HG02588 (cell line): ENCODE measurements at regions not wholly inside any gene's neighbourhood (a gene's known extent, or its start where the extent isn't known, plus 50 kb on each side); places are given as distances from the start of the nearest gene placed in this dataset.
"Not testable (repeated sequence)": the region's sequence is repeated elsewhere in the genome, so short reads cannot be mapped to it uniquely, and the experiment has no call there.

ENCODE experiments used
- ATAC-seq: cut with Tn5 transposase; IDR thresholded peaks from one replicate; pipeline ENCODE4 v1.9.1; 2021; ENCODE audit warnings: mild to moderate bottlenecking, moderate library complexity; ENCODE audit not compliant: unreplicated experiment

DNA sequence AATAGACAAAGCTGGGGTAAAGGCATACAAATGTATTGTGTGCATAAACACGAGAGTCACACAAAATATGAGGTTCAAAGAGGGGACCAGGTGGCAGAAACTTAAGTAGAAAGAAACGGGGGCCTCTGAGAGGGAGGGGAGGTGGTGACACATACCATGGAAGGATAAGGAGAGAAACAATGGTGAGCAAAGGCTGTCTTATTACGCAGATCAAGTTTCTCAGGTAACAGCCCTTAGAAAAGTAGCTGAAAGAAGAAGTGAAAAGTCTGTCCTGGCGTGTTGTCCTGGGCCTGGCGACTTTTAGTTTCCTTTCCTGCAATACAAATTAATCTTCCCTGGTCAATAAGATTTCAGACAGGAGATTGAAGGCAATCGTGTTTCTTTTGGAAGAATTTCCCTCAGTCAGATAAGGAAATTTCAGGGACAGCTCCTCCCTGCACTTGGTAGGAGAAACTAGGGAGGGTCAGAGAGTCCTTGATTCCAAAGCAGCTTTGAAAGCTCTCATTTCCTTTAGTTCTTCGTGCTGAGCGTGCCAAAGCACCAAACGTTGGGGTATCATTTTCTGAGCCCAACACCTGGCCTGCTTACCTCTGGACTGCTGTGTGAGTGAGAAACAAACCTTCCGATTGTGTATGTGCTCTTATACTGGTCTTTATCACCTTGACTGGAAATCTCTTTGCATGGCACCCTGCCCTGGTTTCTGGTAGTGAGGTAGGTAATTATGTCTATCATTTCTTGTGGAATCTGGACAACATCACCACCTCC lies 676.7 kb upstream of the LCORL start:
- ATAC-seq: no peak

DNA sequence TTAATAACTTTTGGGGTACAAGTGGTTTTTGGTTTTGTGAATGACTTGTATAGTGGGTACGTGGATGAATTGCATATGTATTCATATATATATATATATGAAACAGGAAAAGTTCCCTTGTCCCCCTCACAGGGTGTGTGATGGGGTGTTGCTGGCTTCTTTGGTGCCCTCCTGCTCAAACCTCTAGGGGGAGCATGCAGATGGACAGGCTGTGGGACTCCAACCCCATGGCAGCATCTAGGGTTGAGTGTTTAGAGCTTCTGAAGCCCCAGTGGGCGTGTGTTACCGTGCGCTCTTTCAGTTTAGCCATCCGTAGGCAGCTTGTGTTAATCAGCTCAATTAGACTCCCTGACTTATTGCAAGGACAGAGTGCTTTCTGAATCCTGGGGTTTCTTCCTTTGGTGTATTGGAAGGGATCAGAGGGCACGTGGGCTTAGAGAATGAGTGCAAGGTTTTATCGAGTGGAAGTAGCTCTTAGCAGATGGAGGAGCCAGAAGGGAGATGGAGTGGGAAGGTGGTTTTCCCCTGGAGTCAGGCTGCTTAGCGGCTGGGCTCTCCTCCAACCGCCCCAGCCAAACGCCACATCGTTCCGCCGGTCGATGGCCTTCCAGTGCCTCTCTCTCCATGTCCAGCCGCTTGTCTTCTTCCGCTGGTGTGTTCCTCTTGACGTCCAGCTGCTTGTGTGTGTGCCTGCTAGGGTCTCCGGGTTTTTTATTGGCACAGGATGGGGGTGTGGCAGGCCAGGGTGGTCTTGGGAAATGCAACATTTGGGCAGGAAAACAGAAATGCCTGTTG lies 674.4 kb upstream of the LCORL start:
- ATAC-seq: no peak

DNA sequence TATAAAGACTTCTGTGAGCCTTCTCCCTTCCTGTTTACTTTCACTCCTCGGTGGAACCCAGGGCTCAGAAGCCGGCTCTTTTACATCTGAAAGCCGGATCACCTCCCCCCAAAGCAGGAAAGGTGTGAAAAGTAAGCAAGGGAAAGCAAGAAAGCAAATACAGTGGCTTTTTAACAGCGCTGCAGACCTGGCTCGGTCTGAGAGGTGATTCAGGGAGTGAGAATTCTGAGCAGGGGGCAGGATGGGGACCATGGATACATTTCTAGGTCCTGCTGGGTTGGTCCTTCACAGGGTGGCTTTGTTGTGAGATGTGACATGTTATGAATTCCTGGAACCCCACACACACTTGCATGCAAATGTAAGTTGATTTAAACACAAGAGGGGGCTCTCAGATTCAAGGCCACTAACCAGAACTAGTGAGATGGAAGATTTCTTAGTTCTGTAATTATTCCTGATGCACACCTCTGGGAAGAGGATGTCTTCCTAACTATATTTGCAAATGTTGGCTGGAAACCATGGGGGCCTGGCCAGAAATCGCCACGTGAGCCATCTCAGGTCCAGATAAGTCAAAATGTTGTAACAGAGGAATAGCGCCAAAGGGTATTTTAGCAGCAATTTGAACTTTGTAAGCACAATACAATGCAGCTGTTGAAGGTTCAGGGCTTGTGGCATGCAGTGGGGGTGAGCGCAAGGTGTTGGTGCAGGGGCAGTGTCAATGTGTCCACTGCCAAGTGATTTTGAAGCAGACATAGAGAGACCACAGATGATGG lies 670.1 kb upstream of the LCORL start:
- ATAC-seq: no peak

DNA sequence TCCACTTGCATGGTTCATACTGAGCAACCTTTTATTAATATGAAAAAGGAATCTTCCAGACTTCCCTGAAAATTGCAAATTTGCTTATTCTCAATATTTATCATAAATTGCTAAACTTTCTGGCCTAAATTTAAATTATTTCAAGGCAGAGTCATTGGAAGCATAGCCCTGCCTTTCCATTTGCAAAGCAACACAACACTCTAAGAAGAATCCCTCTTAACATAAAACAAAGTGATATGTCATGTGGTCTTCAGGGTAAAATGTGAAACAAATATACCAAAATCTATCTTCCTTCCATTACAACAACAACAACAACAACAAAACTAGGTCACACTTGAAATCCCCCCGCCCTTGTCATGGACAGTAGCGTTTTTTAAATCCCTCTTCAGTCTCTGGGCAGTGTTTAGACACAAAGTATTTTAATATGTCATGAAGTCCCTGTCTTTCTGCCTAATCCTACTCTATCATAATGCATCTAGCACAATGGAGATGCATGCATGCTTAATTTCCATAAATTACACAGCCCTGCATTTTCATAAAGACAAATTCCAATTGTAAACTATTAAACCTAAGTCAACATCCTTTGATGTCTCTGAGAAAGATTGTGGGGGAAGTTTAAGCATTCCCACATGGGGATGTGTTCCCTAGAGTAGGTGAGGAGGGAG lies 668.9 kb upstream of the LCORL start:
- no peak for ATAC-seq

DNA sequence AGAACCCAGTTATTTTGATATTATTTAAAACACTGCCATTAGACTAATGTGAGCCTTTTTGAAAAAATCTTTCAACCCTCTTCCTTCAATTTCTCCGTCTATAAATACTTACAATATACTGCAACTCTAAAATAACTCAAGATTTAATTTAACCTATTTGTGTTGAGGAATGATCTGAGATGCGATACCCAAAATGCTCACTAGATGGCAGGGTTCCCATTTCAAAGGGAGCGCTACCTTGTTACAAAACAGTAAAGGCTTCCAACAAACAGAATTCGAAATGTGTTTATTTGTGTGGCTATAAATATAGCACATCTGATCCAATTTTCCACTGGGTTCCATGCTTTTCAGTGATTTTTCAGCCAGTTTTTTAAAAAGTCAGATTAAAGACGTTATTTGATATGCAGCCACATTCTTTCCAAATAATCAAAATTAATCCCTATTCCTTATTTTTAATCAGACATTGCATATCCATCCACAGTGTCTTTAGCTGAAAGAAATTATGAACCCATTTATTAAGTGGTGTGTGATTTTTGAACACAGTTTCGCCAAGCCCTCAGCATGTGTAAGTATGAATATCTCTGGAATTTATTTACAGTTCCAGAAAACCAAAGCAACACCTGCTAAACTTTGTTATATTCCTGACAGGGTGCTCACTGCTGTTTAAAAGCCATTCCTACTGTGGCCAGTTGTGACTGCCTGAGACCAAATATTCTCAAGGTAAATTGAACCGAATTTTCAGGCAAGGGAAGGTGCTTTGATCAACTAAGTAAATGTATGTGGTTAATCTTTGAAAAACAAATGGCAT lies 668.0 kb upstream of the LCORL start:
- ATAC-seq: peak; percentile 63

DNA sequence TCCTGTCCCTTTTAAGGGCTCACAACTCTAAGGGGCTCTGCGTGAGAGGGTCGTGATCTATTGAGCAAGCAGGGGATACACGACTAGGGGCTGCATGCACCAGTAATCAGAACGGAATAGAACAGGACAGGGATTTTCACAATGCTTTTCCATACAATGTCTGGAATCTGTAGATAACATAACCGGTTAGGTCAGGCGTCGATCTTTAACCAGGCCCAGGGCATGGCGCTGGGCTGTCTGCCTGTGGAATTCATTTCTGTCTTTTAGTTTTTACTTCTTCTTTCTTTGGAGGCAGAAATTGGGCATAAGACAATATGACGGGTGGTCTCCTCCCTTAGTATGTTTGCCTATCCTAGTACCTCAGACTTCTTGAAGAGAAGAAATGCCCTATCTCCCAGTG lies 666.8 kb upstream of the LCORL start:
- ATAC-seq: not testable (repeated sequence)

DNA sequence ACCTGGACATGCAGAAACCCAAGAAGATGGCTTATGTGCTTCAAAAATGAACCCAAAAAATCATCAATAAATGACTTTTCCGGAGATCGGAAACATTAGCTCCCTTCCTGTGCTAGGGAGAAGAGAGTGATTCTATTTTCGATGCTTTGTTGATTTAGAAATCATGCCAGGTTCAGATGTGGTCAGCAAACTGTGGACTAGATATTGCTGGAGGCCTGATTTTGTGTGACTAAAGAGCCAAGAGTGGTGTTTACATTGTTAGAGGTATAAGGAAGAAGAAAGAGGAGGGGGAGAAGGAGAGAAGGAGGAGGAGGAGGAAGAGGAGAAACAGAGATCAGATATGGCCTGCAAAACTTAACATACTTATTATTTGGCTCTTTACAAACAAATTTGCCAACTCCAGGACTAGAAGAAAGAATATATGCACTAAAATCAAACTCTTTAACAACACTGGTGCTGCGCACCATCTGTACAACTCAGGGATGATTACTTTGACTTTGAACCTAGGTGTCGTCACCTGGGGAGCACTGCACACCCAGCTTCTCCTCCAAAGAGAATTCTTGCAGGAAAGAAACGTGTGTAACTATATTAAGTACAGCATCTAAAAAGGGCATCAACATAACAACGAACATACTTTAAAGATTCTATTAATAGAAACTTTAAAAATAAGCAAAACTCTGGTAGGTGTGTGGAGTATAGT lies 664.9 kb upstream of the LCORL start:
- ATAC-seq: no peak

DNA sequence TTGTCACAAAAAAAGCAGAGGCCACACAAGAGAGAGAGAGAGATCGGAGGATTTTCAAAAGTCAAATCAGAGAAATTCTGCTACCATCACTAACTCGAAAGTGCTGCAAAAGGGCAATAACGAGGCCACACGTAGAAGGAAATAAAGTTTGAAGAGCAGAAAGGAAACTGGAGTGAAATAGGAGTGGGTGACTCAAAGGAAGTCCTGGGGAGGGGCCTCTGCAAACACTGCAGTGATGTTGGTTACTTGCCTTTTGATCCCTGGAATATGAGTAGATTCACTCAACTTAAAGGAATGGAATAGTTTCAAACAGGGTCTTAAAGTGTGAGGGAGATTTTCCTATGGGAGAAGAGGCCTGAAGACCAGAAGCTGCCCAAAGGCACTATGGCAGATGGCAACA lies 663.4 kb upstream of the LCORL start:
- ATAC-seq: no peak

DNA sequence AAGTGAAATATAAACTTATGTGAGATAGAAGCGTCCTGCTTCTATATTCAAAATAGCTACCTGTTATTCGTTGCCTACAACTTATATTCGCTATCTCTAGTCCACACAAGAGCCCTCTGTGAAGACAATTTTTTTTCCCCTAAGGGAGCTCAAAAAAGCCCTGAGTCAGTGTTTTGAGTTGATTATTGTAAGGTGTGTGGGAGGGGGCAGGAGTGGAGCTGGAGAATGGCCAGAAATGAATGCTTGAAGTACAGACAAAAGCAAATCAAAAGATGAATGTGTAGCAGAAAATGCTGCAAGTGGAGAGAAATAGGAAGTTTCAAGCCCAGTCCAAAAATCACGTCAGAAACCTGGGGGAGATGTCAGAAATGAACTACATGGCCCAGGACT lies 655.0 kb upstream of the LCORL start:
- ATAC-seq: no peak

DNA sequence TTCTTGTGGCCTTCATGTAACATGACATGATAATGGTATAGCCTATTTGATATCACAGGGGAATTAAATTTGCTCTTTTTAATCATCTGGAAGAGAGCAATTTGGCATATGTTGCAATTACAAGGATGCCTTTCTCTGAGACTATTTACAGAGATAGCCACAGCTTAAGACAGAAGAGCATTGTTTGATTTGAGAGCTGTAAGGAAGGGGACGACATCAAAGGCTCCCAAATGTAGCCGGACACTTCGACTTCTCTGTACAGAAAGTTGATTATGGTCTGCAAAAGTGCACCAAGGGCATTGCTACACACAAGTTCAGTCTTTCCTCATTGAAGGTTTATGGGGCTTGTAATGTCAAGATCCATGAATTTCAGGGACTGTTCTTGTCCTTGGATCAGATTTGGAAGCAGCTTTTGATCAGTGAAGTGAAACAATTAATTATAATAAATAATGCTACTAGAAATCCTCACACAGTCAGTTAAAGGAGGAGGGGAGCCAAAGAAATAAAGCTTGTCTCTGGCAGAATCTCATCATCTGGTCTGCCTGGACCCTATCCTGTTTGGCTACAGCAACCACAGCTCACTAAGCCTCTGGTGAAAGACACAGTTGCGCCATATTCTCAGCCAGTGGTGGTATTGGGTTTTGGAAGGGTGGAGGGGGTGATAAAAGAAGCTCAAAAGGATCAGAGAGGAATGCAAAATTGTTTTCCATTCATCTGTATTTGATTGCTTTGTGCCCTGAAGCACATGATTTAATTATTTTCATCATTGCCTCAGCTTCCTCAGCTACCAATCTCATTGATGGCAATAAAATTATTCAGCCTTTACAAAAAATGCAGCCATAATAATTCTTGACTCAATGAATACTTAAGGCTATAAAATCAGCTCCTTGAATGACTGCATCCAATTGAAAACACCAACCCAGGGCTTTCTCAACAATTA lies 654.3 kb upstream of the LCORL start:
- ATAC-seq: no peak

DNA sequence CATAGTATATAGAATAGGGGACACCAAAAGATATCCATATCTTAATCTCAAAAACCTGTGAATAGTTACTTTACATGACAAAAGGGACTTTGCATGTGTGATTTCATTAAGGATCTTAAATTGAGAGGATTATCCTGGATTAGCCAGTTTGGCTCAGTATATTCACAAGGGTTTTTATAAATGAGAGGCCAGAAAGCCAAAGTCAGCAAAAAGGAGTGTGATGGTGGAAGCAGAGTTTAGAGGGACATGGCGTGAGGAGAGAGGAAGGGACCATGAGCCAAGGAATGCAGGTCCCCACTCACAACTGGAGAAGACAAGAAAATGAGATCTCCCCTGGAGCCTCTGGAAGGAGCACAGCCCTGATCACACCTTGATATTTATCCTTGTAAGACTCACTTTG lies 648.5 kb upstream of the LCORL start:
- no peak for ATAC-seq

DNA sequence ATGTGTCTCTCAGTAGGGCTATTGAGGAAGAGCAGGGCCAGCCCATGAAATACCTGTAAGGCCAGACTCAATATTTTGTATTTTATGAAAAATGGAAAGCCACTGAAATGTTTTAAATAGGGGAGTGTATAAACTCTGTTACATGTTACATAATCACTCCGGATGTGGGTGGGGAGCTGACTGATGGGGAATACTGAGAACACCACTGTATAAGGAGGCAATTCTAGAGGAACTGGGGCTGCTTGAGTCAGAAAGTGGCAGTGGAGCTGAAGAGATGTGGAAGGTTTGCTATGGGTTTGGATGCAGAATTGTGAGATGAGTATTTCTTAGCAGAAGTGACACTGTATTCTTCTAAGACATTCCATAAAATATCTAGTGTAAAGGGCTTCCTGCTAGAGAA lies 647.8 kb upstream of the LCORL start:
- ATAC-seq: no peak

DNA sequence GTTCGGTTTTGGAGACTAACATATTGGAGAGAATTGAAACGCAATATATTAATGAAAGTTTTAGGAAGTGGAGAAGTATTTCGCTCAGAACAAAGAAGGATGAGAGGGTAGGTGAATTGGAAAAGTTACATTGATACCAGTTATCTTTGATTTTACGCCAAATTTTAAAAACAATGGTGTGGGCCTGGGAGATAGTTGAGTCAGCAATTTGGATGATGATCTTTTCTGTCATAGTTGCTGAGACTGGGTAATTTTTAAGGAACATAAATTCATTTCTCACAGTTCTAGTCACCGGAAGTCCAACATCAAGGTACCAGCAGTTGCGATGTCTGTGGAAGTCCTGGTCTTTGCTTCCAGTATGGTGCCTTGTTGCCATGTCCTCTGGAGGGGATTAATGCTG lies 644.8 kb upstream of the LCORL start:
- no peak for ATAC-seq

DNA sequence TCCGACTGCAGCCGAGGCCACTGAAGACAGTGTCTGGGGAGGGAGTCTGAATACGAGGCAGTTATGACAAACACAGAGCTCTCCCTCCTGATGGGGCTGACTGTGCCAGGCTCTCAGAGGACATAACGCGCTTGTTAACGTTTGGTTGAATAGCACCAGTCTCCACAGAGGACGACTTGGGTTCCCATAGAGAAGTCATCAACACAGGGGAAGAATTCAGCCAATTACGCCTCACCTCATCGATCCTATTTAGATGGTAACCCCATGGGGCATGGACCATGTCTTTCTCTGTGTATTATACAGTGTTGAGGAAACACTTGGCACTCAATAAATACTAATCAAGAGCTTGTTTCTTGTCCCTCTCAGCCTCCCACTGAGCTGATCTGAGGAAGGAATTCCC lies 642.6 kb upstream of the LCORL start:
- no peak for ATAC-seq

DNA sequence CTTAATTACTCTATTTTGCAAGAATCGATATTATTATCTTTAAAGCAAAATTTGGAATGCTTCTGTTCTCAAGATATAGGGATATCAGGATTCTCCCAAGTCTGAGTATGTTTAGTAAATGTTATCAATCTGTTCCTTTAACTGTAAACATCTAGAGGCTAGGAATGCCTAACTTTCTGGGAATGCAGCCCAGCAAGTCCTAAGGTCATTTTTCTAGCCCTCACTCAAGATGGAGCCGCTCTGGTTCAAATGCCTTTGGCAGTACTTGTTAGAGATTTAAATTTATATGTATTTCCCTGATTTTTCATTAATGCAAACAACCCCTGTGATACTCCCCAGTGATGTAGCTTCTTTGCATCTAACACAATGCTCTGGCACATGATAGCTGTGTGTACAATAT lies 623.8 kb upstream of the LCORL start:
- ATAC-seq: no peak

DNA sequence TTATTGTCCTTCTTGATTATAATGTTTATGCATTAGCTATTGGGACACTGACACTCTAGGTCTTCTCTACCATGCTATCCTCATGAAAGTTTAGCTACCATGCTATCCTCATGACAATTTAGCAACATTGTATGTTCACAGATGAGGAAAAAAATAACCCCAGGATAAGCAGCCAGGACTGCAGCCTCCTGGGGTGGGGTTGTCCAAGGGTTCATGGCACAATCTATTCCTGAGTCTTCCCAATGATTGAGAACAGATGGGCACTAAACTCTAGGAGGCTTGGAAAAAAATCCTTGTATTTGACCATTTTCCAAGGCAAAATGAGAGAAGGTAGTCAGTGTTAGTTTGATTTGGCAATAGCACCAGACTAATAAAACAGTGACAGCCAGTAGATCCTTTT lies 619.8 kb upstream of the LCORL start:
- ATAC-seq: no peak

DNA sequence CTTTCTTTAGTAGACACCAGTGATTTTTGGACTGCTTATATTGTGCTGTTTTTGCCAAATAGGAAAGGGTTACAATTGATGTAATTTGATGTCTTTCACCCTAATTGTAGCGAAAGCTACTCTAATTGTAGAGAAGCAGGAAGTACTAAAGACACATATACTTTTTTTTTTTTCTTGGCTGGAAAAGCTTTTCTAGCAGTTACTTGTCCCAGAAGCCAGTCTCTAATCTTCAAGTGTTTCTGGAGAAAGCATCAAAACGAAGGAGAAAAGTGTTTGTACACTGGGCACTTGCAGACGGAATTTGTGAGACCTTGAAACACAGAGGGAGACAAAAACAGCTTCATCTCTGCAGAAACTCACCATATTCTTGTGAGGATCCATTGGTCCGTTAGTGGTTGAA lies 616.5 kb upstream of the LCORL start:
- no peak for ATAC-seq

DNA sequence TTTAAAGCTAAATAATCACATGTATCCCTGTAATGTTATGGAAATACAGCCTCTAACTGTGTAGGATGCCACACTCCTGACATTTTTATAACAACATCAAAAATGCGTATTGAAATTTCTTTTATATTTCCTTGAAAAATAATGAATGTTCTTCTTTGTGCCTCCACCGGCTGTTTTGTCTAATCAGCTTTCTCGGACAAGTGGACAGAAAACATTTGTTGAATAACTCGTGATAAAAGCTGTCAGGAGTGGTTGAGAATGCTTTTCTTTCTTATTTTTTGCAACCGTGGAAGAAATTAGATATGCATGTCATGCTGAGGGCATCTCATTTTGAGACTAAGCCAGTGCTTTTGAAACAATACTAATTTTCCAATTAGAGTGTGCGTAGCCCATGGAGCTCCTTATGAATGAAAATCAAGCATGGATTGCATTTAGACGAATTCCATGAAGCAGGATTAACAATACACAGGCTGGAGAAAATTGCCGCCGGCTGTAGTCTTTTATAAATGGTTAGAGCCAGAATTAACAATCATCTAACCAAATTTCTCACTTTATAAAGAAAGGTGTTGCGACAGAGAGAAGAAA lies 614.5 kb upstream of the LCORL start:
- no peak for ATAC-seq
